GM12865 (cell line): ENCODE measurements at regions not wholly inside any gene's neighbourhood (a gene's known extent, or its start where the extent isn't known, plus 50 kb on each side); places are given as distances from the start of the nearest gene placed in this dataset.
"Not testable (repeated sequence)": the region's sequence is repeated elsewhere in the genome, so short reads cannot be mapped to it uniquely, and the experiment has no call there.

Experiments used
- DNase-seq: peaks from one replicate; pipeline ENCODE4 v3.0.0; 2010; ENCODE audit warnings: low read depth
- H3K4me3 ChIP-seq: 2 replicates; pipeline ENCODE4 v1.5.1; 2011; ENCODE audit warnings: mild to moderate bottlenecking, low read depth, low read length, control low read depth
- TF ChIP-seq, protein P1 (sequence below): IDR thresholded peaks from 2 replicates; pipeline ENCODE4 v1.5.1; 2011; ENCODE audit warnings: low read length, control low read depth, low read depth, inconsistent platforms; ENCODE audit not compliant: insufficient read depth; ENCODE audit errors: missing control alignments

DNA sequence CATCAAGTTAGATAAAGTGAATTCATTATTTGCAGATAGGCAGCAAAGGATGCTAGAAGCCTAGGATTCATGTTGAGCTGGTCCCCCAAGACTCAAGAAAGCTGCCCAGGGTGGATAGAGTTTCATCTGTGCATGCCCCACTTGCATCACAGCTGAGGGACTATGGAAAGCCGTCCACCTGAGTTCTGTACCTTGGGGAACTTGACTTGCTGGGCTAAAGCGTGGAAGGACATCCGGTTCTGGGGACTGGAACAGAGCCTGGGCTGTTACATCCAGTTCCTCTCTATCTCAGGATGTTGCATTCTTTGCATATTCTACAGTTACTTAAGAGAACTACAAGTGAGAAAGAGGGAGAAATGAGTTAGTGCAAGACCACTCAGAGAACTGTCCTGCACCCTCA, 458.4 kb downstream of the SHISA9 start:
- DNase-seq, result no peak
- TF ChIP-seq, protein P1, sequence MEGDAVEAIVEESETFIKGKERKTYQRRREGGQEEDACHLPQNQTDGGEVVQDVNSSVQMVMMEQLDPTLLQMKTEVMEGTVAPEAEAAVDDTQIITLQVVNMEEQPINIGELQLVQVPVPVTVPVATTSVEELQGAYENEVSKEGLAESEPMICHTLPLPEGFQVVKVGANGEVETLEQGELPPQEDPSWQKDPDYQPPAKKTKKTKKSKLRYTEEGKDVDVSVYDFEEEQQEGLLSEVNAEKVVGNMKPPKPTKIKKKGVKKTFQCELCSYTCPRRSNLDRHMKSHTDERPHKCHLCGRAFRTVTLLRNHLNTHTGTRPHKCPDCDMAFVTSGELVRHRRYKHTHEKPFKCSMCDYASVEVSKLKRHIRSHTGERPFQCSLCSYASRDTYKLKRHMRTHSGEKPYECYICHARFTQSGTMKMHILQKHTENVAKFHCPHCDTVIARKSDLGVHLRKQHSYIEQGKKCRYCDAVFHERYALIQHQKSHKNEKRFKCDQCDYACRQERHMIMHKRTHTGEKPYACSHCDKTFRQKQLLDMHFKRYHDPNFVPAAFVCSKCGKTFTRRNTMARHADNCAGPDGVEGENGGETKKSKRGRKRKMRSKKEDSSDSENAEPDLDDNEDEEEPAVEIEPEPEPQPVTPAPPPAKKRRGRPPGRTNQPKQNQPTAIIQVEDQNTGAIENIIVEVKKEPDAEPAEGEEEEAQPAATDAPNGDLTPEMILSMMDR, result no peak
- no peak overlapping the region for H3K4me3 ChIP-seq

DNA sequence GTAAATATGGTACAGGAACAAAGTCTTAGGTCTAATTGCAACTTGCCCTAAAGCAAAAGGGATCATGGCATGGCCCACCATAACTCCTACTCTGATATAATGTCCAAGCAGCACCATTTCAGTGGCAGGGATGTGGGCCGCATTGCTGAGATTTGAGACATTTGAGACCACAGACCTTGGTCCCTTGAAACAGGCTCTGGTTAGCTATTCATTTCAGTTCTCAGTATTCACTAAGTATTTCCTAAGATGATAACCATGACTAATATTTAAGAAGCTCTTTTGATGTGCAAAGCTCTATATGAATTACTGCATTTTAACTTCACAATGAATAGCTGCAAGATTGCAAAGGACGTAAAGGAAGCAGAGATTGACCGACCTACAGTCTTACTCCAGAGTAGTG, 471.0 kb downstream of the SHISA9 start:
- no peak overlapping the region for H3K4me3 ChIP-seq
- DNase-seq, result no peak
- TF ChIP-seq, protein P1, result no peak

DNA sequence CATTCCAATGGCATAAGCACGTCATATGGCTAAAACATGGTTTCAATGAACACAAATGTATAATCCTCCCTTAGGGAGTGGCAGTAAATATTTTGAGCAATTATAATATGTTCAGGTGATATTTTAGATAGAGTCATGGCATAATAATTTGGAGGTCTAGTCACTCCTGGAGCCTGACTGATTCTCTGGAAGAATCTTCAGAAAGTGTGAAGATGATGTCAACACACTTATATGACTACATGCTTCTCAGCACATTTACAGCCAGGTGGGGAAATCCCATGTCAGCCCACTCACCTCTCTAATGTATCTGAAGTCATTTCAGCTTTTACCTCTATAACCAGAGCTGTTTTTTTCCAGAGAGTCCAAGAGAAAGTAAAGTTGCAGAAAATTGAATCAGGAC, 474.8 kb downstream of the SHISA9 start:
- TF ChIP-seq, protein P1, result no peak
- no peak for DNase-seq

DNA sequence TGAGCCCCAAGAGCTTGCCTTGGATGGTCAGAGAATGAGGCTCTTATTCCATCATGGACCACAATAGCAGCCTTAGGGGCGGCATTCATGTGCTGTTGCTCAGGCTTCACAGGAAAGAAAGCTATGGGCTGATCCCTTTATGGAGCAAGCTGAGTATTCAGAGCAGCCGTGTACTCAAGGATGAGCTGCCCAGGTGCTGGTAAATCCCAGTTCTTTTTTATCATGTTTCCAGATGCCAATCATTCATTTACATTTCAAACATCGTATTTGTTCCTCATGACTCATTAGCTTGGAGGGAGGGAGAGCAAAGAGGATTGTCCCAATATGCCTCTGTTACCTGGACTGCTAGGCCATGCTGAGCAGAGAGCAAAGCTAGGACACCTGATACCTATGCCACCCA, 475.7 kb downstream of the SHISA9 start:
- TF ChIP-seq, protein P1, result no peak
- DNase-seq, result no peak
- no peak overlapping the region for H3K4me3 ChIP-seq

More for the DNA sequence above, 474.8 kb downstream of the SHISA9 start:
- no peak overlapping the region for H3K4me3 ChIP-seq

DNA sequence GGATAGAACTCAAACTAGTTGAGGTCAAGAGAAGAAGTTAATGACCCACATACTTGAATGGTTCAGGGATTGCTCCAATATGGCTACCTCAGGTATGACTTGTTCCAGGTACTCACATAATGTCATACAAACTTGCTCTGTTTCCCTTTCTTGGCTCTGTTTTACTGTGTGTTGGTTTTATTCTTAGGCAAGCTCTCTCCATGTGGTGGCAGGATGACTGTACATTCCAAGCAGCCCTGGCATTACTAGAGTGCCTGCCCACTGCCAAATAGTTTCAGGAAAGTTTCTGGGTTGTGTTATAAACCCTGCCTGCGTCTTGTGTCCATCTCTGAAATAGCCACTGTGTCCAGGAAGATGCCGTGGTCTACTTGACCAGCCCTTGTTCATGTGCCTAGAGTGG, 476.8 kb downstream of the SHISA9 start:
- TF ChIP-seq, protein P1, result no peak
- DNase-seq, result no peak
- no peak overlapping the region for H3K4me3 ChIP-seq

DNA sequence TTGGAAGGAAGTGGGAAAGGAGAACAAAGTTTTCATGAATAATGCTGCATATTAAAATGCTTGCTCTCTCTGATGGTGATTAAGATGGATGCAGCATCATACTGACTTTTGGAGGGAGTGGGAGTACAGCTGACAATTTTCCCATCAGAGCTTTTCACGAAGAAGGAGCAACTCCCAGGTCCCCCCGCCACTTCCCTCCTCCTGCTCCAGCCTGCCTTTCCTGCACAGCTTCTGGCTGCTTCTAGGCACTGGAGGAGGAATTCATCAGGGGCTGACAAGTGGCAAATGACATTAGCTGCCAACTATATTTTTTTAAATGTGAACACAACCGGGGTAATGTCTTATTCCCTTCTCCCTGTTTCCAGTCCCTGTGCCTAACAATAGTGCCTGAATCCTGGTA, 477.9 kb downstream of the SHISA9 start:
- H3K4me3 ChIP-seq, result no peak overlapping the region
- TF ChIP-seq, protein P1, result no peak

DNA sequence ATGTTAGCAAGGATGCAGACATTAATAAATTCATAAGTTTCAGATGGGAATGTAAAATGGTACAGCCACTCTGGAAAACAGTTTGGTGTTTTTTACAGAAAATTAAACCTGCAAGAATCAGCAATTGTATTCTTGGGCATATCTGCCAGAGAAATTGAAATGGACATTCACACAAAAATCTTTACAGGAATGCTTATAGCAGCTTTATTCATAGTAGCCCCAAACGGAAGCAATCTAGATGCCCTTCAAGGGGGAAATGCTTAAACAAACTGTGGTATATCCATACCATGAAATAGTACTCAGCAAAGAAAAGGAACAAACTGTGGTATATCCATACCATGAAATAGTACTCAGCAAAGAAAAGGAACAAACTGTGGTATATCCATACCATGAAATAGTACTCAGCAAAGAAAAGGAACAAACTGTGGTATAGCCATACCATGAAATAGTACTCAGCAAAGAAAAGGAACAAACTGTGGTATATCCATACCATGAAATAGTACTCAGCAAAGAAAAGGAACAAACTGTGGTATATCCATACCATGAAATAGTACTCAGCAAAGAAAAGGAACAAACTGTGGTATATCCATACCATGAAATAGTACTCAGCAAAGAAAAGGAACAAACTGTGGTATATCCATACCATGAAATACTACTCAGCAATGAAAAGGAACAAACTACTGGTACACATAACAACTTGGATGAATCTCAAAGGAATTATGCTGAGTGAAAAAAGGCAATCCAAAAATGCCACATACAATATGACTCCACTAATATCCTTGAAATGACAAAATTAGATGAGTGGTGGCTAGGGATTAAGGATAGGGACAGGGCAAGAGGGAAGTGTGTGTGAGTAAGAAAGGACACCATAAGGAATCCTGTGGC, 484.0 kb downstream of the SHISA9 start:
- not testable (repeated sequence) for H3K4me3 ChIP-seq, DNase-seq

More for the DNA sequence above, 477.9 kb downstream of the SHISA9 start:
- no peak for DNase-seq
